Skeletal muscle cell (primary cell): ENCODE measurements at regions not wholly inside any gene's neighbourhood (a gene's known extent, or its start where the extent isn't known, plus 50 kb on each side); places are given as distances from the start of the nearest gene placed in this dataset.
"Not testable (repeated sequence)": the region's sequence is repeated elsewhere in the genome, so short reads cannot be mapped to it uniquely, and the experiment has no call there.

Experiments used
- DNase-seq: peaks from one replicate; pipeline ENCODE4 v3.0.0-alpha.2; 2010; ENCODE audit warnings: low read depth
- H3K4me3 ChIP-seq: 2 replicates; pipeline ENCODE4 v1.5.1; 2011; ENCODE audit warnings: low read depth, mild to moderate bottlenecking, control low read depth, low read length, moderate library complexity

DNA sequence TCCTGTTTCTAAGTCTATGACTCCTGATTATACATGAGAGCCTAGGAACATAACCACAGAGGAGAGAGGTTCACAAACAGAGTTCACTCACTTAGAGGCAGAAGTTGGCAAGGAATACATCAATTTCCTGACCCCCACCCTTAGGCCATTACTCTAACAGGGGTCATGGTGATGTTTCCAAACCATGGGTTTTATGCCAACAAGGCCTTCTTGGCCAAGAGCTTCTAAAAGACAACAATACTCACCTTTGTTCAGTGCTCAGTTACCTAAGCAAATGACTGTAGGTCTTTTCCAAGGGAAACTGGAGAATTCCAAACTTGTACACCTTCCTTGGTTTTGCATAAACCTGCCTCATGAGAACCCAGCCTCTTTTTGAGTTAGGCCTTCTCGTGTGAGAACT, 52.6 kb downstream of the ERICH4 start:
- no peak for DNase-seq
- no peak overlapping the region for H3K4me3 ChIP-seq

DNA sequence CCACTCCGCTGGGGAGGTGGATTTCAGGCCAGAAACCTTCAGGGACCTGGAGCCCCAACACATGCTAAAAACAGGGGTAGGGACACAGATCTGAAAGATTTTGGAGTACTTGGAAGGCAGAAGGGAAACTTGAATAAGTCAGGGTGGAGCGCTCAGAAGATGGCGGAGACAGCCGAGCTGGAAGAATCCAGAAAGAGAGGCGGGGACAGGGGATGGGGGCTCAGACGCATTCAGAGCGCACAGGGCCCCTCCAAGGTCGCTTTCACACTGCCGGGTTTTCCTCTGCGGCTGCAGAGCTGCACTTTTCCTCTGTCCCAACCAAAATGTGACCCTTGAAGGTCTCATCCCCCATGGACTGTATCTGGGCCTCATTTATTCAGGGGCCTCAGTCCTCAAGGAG, 56.9 kb downstream of the ERICH4 start:
- no peak overlapping the region for H3K4me3 ChIP-seq
- DNase-seq, result no peak

DNA sequence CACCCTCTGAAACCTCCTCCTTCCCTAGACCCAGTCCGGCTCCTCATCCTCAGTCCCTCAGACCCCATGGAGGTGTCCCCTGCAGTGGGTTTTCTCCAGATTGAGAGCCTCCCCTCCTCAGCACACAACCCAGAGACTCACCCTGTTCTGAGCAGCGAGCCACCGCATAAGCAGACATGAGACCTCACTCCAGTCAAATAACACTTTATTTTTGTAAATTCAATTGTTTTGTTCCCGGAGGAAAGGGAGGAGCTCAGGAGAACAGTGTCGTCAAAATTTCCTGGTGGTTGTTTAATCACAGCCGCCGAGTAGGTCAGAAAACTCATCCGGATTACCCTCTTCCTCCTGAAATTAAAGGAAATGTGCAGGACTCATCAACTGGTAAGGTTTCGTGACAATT, 57.5 kb downstream of the ERICH4 start:
- H3K4me3 ChIP-seq, result no peak overlapping the region
- no peak for DNase-seq

DNA sequence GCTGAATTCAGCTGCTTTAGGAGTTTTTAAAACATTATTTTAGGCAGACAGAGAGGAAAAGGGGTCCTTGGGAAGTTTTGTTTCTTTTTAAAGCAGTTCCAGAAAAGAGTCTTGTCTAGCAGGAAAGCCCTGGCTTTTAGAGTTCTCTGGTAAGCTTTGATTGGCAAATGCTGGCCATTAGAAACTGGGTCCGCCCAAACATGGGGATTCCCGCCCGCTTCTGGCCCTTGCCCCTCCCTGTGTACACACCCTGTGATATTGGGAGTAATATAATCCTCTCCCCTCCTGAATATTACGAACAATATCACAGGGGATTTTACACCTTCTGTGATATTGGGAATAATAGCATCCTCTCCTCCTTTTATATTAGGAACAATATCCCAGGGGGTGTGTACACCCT, 58.9 kb downstream of the ERICH4 start:
- no peak for DNase-seq
- no peak overlapping the region for H3K4me3 ChIP-seq

DNA sequence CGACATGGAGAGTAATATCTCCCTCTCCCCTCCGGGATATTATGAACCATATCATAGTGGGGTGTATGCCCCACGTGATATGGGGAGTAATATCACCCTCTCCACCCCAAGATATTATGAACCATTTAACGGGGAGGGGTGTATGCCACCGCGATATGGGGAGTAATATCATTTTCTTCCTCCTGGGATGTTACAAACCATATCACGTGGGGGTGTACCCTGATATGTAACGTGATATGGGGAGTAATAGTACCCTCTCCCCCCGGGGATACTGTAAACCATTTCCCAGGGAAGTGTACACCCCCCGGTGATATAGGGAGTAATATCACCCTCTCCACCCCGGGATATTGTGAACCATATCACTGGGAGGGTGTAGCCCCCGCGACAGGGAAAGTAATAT, 62.1 kb downstream of the ERICH4 start:
- no peak for DNase-seq
- no peak overlapping the region for H3K4me3 ChIP-seq

DNA sequence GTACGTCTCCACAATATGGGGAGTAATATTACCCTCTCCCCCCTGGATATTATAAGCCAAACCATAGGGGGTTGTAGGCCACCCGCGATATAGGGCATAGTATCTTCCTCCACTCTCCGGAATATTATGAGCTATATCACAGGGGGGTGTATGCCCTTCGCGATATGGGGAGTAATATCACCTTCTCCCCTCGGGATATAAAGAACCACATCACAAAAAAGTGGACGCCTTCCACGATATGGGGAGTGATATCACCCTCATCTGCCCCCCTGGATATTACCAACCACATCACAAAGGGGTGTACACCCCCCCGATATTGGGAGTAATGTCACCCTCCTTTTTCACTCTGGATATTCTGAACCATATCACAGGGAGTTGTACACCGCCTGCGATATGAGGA, 65.5 kb upstream of the CEACAM21 start:
- DNase-seq, result no peak
- no peak overlapping the region for H3K4me3 ChIP-seq

DNA sequence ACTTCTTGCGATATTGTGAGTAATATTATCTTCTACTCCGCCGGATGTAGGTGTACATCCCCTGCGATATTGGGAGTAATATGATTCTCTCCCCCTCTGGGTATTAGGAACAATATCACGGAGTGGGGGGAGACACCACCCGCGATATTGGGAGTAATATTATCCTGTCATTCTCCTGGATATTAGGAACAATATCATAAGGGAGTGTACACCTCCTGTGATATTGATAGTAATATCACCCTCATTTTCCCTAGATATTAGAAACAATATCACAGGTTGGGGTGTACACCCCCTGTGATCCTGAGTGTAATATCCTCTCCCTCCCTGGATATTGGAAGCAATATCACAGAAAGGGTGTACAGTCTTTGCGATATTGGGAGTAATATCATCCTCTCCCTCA, 64.3 kb upstream of the CEACAM21 start:
- no peak overlapping the region for H3K4me3 ChIP-seq

DNA sequence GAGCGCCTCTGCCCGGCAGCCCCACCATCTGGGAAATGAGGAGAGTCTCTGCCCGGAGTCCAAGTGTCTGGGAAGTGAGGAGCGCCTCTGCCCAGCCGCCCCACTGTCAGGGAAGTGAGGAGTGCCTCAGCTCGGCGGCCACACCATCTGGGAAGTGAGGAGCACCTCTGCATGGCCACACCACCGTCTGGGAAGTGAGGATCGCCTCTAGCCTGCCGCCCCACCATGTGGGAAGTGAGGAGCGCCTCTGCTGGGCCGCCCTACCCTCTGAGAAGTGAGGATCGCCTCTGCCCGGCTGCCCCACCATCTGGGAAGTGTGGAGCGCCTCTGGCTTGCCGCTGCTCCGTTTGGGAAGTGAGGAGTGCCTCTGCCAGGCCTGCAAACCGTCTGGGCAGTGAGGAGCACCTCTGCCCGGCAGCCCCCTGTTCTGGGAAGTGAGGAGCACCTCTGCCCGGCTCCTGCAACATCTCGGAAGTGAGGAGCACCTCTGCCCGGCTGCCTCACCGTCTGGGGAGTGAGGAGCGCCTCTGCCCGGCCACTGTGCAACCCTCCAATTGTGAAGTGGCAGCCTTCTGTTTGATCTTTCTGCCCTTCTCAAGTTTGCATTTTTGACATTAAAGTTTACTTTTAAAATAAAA, 60.8 kb upstream of the CEACAM21 start:
- no peak for DNase-seq
- no peak overlapping the region for H3K4me3 ChIP-seq

More for the DNA sequence above, 64.3 kb upstream of the CEACAM21 start:
- no peak for DNase-seq

DNA sequence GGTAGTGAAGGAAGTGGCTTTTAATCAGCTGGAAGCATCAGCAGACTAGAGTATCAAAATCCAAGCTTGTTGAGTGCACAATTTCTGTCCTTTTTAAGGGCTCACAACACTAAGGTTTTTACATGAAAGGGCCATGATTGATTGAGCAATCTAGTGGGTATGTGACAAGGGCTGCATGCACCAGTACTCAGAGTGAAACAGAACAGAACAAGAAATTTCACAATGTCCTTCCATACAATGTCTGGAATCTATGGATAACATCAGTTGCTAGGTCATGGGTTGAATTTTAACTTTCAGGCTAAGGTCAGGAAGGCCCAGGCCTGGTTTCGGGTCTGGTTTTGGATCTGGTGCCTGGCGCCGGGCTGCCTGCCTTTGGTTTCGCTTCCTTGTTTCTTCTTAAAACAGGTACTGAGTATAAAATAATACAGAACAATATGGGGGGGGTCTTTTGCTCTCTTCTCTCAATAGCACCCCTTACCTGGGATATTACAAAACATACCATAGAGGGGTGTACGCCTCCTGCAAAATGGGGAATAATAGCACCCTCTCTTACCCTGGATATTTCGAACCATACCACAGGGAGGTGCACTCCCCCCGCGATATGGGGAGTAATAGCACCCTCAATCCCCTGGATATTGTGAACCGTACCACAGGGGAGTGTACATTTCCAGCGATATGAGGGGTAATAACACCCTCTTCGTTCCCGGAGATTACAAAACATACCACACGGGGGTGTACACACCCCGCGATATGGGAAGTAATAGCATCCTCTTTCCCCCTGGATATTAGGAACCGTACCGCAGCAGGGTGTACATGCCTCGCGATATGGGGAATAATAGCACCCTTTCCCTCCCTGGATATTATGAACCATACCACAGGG, 59.4 kb upstream of the CEACAM21 start:
- H3K4me3 ChIP-seq, DNase-seq: not testable (repeated sequence)

DNA sequence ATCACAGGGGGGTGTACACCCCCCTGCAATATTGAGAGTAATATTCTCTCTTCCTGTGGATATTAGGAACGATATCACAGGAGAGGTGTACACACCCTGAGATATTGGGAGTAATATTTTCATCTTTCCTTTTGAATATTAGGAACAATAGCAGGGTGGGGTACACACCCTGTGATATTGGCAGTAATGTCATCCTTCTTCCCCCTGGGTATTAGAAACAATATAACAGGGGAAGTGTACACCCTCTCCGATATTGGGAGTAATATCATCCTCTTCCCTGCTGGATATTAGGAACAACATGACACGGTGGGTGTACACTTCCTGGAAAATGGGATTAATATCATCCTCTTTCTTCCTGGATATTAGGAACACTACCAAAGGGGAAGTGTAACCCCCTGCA, 57.8 kb upstream of the CEACAM21 start:
- DNase-seq, result no peak
- no peak overlapping the region for H3K4me3 ChIP-seq

DNA sequence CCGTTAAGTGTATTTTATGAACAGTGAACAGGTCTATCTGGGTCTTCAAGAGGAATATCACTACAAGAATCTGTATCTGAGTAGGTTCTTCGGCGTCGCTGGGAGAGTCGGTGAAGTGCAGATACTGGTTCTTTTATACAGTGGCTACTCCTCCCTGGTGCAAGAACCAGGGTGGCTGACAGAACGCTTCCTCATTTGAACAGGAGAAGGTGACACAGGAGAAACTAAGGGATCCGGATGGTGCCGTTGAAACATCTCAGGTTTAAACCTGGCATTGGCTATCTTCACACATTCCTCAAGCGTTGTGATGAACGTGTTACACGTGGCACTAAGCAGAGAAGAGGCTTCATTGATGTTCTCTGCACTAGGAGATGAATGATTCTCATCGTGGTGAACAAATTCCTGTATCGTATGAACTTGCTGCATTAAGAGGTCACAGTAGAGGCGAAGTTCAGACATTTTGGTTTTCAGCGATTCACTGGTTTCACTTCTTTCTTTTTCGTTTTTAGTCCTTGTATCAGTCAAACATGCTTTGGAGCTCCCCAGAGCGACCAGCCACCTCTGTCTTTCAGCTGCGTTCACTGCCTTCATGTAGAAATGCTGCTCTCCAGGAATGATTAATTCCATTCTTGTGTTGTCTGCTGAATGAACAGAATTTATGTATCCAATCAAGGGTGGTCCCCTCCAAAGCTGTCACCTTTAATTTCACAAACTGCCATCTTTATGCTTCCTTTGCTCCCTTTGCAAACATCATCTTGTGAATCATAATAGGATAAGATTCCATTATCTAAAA, 54.6 kb upstream of the CEACAM21 start:
- not testable (repeated sequence) for H3K4me3 ChIP-seq, DNase-seq

DNA sequence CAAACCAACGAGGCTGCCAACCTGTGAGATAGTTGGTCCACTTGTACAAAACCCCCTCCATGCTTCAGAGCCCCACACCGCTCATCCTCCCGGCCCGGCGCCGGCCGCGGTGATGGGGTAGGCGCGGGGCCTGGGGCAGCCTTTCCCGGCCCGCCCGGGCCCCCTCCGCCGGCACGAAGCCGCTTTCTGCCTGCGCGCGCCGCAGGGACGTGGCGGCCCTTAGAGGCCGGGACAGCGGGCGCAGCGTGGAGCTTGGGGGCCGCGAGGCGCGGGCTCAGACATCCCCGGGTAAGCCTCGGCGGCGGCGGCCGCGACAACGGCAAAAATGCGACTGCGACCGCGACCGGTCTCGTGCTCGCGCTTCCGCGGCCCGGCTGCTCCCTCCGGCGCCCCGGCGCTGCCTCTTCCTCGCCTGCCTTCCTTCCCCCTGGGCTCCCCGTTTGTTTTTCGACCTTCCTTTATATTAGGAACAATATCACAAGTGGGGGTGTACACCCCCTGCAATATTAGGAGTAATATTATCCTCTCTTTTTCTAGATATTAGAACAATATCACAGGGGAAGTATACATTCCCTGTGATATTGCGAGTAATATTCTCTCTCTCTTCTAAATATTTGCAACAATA, 53.9 kb upstream of the CEACAM21 start:
- DNase-seq, result no peak
- H3K4me3 ChIP-seq, result peak overlapping the region; percentile 19

DNA sequence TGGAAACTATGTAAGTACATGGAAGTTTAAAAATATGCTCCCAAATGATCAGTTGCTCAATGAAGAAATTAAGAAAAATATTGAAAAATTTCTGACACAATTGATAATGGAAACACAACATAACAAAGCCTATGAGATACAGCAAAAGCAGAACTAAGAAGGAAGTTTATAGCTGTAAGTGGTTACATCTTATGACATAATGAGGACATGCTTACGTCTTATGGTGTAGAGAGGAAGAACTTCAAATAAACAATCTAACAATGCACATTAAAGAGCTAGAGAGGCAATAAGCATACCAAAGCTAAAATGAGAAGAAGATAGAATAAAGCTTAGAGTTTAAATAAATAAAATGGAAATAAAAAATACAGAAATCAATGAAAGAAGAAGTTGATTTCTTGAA, 50.0 kb upstream of the CEACAM21 start:
- no peak for DNase-seq
- H3K4me3 ChIP-seq, result no peak overlapping the region
